Endothelial cell of hepatic sinusoid (primary cell): ENCODE measurements at regions not wholly inside any gene's neighbourhood (a gene's known extent, or its start where the extent isn't known, plus 50 kb on each side); places are given as distances from the start of the nearest gene placed in this dataset.
"Not testable (repeated sequence)": the region's sequence is repeated elsewhere in the genome, so short reads cannot be mapped to it uniquely, and the experiment has no call there.

ENCODE experiments used
- in situ Hi-C: cut with HindIII; loops from 2 replicates; pipeline ENCODE4 v1.10.0; 2017; ENCODE audit warnings: low sequenced_read_pairs

- in situ Hi-C loops = no loop called here
Measured at GRCh38 chr7:106747804-106748203, 86.8 kb upstream of the CCDC71L start.

GRCh38 chr7:106749165-106749564, 88.2 kb upstream of the CCDC71L start:
- in situ Hi-C loops = no loop called here

- in situ Hi-C loops = no loop called here
Measured at GRCh38 chr7:106750773-106751172, 89.8 kb upstream of the CCDC71L start.

DNA sequence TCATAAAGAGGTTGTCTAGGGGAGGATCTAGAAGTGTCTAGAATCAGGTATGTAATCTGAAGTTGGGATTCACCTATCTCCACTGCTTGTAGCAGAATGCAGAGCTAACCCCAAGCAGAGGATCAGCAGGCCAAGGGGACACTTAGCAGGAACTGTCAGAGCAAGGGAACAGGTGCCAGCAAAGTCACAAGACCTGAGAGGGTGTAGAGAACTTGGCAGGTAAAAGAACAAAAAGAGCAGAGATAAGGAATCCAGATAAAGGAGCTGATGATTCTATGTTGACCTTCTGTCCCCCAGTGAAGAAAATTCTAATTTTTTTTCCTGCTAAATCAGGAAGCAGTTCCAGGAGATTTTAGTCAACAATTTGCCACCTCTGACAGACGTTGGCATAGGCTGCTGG, 91.4 kb upstream of the CCDC71L start:
- in situ Hi-C loops = no loop called here

- in situ Hi-C loops = not testable (repeated sequence)
Measured at GRCh38 chr7:106755024-106755423, 94.1 kb upstream of the CCDC71L start.

DNA sequence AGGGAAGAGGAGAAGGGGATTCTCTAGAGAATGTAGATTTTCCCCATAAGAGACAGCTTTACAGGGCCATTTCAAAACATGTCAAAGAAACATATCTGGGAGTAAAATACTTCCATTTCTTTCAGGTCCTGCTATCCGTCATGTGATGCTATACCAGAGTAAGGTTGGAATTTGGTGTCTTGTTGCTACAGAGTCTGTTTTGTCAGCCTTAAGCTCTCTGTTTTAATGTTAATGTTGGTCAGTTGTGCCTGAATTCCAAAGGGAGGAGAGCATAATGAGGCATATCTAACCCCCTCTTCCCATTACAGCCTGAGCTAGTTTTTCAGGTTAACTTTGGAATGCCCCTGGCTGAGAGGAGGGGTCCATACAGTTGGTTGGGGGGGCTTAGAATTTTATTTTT, 94.7 kb upstream of the CCDC71L start:
- in situ Hi-C loops = no loop called here

DNA sequence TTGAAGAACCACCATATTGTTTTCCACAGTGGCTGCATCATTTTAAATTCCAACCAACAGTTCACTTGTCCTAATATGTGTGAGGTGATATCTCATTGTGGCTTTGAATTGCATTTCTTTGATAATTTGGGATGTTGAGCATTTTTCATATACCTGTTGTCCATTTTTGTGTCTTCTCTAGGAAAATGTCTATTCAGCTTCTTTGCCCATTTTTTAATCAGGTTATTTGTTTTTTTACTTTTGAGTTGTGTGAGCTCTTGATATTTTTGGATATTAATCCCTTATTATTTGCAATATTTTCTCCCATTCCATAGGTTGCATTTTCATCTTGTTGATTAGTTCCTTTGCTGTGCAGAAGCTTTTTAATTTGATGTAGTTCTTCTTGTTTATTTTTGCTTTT, 95.1 kb upstream of the CCDC71L start:
- in situ Hi-C loops = no loop called here

GRCh38 chr7:106756884-106757283, 95.9 kb upstream of the CCDC71L start:
- in situ Hi-C loops = no loop called here

DNA sequence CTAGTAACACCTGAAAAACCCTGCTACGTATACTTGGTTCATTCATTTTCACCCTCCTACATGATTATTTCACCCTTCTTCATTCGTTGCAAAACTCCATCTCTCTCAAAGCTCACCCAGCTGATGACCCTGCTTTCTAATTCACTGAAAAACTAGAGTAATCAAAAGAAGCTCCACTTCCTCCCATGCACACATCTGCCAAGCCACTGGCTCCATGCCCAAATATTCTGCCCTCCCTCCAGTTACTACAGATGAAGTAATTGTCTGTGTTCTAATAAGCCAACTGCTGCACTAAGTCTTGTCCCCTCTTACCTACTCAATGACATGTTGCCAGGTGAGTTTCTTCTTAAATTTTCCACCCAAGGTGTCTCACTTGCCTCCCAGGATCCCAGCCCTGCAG, 96.9 kb upstream of the CCDC71L start:
- in situ Hi-C loops = no loop called here

- in situ Hi-C loops = not testable (repeated sequence)
Measured at GRCh38 chr7:106762845-106763244, 101.9 kb upstream of the CCDC71L start.

DNA sequence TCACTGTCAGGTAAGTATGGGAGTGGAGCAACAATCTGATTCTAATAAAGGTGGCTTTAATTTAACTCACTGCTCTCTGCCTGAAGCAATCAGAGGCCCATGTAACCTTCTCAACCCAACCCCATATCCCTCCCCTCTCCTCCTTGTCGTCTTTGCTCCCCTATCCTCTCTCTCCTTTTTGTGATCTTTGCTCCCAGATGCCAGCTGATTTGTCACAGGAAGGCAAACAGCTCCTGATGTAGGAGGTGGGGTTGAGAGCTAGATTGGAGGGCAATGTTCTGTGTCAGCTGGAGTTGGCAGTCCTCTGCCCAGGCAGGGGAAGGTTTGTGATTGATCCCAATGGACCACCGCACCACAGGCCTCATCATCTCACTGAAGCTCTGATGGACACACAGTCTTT, 101.4 kb upstream of the PIK3CG start:
- in situ Hi-C loops = no loop called here

DNA sequence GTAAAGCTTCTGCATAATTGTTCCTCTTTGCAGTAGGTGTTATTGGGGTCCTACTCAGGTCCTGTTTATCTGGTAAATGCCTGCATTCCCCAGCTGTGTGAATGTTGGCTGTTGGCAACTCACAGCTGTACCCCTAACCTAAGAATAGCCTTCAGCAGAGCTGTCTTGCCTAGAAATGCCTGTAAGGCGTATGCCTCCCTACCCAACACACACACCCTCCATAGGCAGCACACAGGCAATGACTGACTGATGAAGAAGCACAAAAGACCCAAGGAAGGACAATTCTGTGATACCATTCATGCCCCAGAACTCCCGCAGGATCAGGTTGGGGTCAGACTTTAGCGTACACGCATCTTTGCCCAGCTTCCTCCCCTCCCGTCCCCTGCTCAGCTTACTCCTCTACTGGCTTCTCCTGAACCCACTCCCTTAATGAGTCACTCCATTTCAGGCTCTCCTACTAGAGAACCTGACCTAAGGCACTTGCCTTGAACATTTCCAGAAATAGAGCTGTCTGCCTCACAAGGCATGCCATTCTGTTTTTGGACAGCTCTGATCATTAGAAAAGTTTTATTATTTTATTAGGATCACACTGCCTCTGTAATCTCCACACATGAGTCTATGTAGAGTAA, 99.2 kb upstream of the PIK3CG start:
- in situ Hi-C loops = loop anchor here (5.0 kb wide), 1 partner anchor 86 kb away; no protein-coding TSS in a partner anchor

- in situ Hi-C loops = loop anchor here (5.0 kb wide), 1 partner anchor 86 kb away; no protein-coding TSS in a partner anchor
Measured at GRCh38 chr7:106766551-106766950, 98.5 kb upstream of the PIK3CG start.

DNA sequence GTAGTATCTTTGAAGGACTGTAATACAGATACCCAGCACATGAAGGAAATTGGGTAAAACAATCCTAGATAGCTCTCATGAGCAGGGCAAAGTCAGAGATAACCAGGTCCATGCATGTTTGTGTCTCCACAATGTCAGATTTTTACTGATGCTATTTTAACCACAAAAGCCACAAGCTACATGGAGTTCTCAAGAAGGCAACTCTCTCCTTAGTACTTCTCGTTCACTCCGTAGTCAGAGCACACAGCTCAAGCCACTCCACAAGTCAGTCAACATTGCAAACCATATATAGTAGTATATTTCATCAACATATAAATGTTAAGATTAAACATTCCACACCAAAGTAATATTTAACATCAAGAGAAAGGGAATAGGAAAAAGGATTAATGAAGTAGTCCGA, 98.0 kb upstream of the PIK3CG start:
- in situ Hi-C loops = loop anchor here (5.0 kb wide), 1 partner anchor 85 kb away; no protein-coding TSS in a partner anchor

DNA sequence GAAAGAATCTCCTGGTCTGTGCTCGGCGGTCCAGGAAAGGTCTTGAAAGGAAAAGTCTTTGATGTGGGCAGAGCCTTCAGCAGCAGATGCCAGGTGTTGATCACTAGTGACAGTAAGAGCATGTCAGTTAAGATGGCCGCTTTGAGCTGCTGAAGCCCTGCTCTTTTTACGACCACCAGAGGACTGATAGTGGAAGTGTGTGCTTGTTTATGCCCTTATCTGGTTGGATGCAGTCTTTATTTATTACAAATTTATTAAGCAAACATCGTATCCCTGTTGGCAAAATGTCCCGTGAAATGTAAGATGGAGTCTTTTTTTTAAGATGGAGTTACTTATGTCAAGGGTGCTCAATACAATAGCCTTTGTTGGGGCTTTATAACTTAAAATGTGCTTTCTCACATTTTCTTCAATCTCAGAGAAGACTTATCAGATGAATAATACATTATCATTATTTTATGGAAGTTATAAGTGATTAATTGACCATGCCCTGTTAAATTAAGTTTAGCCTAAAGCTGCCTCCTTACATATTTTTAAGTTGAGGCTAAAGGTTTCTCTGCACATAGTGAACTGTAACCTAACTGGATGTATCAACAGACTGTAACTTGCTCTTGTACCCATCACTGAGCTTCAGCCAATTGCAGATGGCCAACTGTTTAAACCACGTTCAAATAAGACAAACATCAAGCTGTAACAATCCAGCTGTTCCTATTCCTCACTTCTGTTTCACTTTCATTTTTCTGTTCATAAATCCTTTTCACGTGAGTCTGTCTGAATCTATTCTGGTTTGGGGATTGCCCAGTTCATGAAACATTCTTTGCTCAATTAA, 97.4 kb upstream of the PIK3CG start:
- in situ Hi-C loops = loop anchor here (5.0 kb wide), 1 partner anchor 85 kb away; no protein-coding TSS in a partner anchor

GRCh38 chr7:106768324-106768751, 96.7 kb upstream of the PIK3CG start:
- in situ Hi-C loops = loop anchor here (5.0 kb wide), 1 partner anchor 84 kb away; no protein-coding TSS in a partner anchor

DNA sequence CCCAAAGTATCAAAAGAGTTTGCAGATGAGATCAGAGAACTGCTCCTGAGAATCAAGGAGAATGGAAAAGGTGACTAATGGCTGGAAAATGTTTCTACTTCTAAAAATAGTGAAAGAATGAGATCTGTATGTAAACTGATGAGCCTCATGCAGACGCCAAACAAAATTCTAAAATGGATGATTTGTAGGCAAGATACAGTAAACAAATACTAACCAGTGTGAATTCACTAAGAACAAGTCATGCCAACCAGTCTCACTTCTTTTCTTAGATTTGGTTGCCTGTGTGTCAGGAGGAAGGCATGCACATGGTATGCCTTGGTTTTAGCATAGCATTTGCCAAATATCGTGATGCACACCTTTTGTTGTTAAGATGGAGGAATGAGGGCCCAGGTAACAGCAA, 94.9 kb upstream of the PIK3CG start:
- in situ Hi-C loops = no loop called here

DNA sequence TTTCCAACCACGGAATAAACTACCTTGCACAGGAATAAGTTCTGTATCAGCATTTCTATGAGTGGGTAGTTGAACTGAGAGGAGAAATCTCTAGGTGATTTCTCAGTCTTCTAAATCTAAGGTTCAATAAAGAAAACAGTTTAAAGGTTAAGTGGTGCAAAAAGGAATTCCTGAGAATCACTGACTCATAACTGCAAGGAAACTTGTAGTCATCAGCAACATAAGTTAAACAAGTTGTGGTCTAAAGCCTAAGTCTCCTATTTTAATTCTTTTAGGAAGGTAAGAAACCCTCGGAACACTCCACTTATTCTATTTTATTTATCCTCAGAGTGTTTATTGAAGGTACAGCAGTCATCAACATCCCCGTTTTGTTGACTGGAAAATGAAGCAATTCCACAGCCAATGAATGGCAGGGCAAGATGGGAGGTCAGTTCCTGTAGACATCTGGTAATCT, 92.4 kb upstream of the PIK3CG start:
- in situ Hi-C loops = no loop called here

DNA sequence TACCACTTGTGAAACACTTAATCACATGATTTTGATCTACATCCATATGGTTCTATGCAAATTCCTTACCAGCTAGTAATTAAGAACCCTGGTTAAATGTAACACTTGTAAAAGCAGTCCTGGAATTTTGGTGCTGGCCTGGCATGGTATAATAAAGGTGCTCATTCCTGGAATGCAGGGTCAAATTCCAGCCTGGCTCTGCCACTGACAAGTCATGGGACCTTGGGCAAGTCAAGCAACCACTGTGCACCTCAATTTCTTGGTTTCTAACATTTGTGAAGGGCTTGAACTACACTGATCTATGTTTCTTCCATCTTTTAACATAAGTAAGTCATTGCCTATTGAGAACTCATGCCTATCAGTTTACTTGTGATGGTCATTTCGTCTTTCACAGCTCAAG, 91.9 kb upstream of the PIK3CG start:
- in situ Hi-C loops = no loop called here

GRCh38 chr7:106773721-106774120, 91.4 kb upstream of the PIK3CG start:
- in situ Hi-C loops = no loop called here

DNA sequence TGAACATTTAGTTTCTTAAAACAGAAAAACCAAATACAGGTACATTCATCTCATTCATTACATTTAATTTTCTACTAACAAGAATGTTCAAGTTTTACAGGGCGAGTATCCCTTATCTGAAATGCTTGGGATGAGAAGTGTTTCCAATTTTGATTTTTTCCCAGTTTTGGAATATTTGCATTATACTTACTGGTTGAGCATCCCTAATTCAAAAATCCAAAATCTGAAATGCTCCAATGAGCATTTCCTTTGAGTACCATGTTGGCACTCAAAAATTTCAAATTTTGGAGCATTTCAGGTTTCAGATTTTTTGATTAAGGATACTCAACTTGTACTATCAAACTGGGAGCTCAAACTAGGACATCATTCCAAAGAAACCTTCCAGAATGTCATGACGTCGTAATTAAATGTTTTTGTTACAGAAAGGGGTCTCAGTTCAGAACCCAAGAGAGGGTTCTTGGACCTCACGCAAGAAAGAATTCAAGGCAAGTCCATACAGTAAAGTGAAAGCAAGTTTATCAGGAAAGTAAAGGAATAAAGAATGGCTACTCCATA, 90.8 kb upstream of the PIK3CG start:
- in situ Hi-C loops = no loop called here
